Parathyroid adenoma (tissue), 2 donors: ENCODE measurements at regions not wholly inside any gene's neighbourhood (a gene's known extent, or its start where the extent isn't known, plus 50 kb on each side); places are given as distances from the start of the nearest gene placed in this dataset.

Experiments
- H2AFZ ChIP-seq: fragments of 300-600 bp; sonication (generic); one replicate; pipeline ENCODE4 v1.7.0; 2017; ENCODE audit warnings: antibody characterized with exemption, mild to moderate bottlenecking
- H3K27ac ChIP-seq: fragments of 300-600 bp; sonication (generic); one replicate; pipeline ENCODE4 v1.7.0; 2017
- H3K27me3 ChIP-seq: fragments of 300-600 bp; sonication (generic); one replicate; pipeline ENCODE4 v1.7.0; 2017; ENCODE audit warnings: low read length; ENCODE audit not compliant: control insufficient read depth, insufficient read depth
- H3K36me3 ChIP-seq: fragments of 300-600 bp; sonication (generic); one replicate; pipeline ENCODE4 v1.7.0; 2017; ENCODE audit warnings: low read length; ENCODE audit not compliant: control insufficient read depth, insufficient read depth
- H3K4me1 ChIP-seq: fragments of 300-600 bp; sonication (generic); one replicate; pipeline ENCODE4 v1.7.0; 2017; ENCODE audit warnings: control low read depth
- H3K4me2 ChIP-seq: fragments of 300-600 bp; sonication (generic); one replicate; pipeline ENCODE4 v1.7.0; 2017; ENCODE audit warnings: low read length
- H3K4me3 ChIP-seq: fragments of 300-600 bp; sonication (generic); one replicate; pipeline ENCODE4 v1.7.0; 2017; ENCODE audit warnings: low read depth, low read length
- H3K79me2 ChIP-seq: fragments of 300-600 bp; sonication (generic); one replicate; pipeline ENCODE4 v1.7.0; 2017; ENCODE audit warnings: control low read depth
- H3K9ac ChIP-seq: fragments of 300-600 bp; sonication (generic); one replicate; pipeline ENCODE4 v1.7.0; 2017; ENCODE audit warnings: mild to moderate bottlenecking
- H3K9me3 ChIP-seq: fragments of 300-600 bp; sonication (generic); one replicate; pipeline ENCODE4 v1.7.0; 2017; ENCODE audit warnings: low read length; ENCODE audit not compliant: control insufficient read depth
- TF ChIP-seq, protein P1 (sequence below): fragments of 300-600 bp; sonication (generic); IDR thresholded peaks from one replicate; pipeline ENCODE4 v1.7.0; 2017; ENCODE audit warnings: antibody characterized with exemption, mild to moderate bottlenecking
- donor health status: primary hyperparathyroidism.

DNA sequence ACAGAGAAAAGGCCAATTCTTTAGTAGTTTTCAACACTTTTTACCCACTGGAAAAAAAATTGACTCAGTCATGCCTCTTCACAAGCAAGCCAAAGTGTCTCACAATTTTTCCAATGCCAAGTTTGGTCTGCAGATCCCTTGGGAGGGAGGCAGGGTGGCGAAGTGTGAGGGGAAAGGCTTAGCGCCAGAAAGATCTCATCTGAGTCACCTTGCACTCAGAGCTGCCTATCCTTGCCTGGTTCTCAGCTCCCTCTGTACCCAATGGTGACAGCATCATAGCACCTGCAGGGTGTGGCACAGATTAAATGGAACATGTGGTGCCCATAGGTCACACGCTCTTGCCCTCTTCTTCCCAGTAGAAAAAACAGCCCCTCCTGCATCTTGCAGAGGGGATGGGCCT, 55.2 kb upstream of the GYPC start:
- Histone ChIP-seq H3K36me3 (no peaks in the 10 kb centered on the region), H3K9me3 (peaks cover 4% of the 10 kb centered on the region), H3K9ac (no peak overlapping the region), H3K27me3 (no peaks in the 10 kb centered on the region), H3K79me2 (no peaks in the 10 kb centered on the region), H3K4me1 (no peaks in the 10 kb centered on the region), H3K27ac (no peak overlapping the region), H3K4me2 (no peak overlapping the region), H2AFZ (no peak overlapping the region), H3K4me3 (no peak overlapping the region)
- TF ChIP-seq, protein P1, sequence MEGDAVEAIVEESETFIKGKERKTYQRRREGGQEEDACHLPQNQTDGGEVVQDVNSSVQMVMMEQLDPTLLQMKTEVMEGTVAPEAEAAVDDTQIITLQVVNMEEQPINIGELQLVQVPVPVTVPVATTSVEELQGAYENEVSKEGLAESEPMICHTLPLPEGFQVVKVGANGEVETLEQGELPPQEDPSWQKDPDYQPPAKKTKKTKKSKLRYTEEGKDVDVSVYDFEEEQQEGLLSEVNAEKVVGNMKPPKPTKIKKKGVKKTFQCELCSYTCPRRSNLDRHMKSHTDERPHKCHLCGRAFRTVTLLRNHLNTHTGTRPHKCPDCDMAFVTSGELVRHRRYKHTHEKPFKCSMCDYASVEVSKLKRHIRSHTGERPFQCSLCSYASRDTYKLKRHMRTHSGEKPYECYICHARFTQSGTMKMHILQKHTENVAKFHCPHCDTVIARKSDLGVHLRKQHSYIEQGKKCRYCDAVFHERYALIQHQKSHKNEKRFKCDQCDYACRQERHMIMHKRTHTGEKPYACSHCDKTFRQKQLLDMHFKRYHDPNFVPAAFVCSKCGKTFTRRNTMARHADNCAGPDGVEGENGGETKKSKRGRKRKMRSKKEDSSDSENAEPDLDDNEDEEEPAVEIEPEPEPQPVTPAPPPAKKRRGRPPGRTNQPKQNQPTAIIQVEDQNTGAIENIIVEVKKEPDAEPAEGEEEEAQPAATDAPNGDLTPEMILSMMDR = no peak

- Histone ChIP-seq H3K36me3 (no peaks in the 10 kb centered on the region), H3K79me2 (no peaks in the 10 kb centered on the region), H3K27ac (no peak overlapping the region), H3K4me1 (no peaks in the 10 kb centered on the region), H3K4me3 (no peak overlapping the region), H3K9me3 (peaks cover 4% of the 10 kb centered on the region), H3K27me3 (no peaks in the 10 kb centered on the region), H2AFZ (no peak overlapping the region), H3K4me2 (no peak overlapping the region), H3K9ac (no peak overlapping the region)
- TF ChIP-seq, protein P1 = no peak
Observed at GRCh38 chr2:126602334-126602733, 53.6 kb upstream of the GYPC start.
